IPS DF 4.7 (cell line): ENCODE measurements at regions not wholly inside any gene's neighbourhood (a gene's known extent, or its start where the extent isn't known, plus 50 kb on each side); places are given as distances from the start of the nearest gene placed in this dataset.
"Not testable (repeated sequence)": the region's sequence is repeated elsewhere in the genome, so short reads cannot be mapped to it uniquely, and the experiment has no call there.

ENCODE experiments used
- DNase-seq: peaks from one replicate; pipeline ENCODE4 v3.0.0-alpha.2; 2013; ENCODE audit warnings: low spot score; ENCODE audit errors: extremely low read depth

DNA sequence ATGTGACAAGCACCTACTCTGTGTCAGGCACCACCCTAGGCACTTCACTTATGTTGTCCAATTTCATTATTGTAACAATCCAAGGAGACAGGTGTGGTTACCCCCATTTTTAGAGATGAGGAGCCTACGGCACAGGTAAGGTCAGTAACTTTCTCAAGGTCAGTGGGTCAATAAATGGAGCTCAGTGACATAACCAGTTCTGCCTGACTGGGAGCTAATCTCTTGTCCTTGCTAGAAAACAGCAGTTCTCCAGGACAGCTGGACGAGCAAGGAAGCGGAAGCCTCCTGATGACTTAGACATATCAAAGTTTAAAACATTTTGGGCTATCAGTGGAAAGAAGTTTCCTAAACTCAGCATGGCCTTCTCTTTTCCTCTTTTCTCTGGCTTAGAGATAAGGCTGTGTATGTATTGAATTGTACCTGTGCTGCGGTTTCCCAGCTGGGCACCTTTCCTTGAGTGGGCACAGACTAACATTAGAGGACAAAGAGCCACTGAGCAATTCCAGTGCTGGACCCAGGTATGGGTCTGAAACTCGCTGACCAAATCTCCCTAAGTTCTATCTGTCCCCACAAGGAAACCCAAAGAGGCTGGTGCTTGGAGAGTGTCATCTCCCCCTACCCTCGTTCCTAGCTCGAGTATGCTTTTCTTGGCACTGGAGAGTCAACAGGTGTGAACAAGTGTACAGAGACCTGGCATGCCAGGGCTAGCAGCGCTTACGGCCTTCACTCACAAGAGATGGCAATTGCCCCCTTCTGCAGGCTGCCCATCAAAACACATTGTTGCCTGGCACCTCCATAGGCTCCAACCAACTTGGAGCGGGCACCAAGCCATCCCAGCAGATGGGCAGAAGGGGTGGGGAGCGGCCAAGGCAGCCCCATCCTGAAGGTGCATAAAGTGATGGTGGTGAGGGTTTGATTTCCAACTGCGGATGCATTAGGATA, 456.1 kb upstream of the PROX1 start:
- no peak for DNase-seq

DNA sequence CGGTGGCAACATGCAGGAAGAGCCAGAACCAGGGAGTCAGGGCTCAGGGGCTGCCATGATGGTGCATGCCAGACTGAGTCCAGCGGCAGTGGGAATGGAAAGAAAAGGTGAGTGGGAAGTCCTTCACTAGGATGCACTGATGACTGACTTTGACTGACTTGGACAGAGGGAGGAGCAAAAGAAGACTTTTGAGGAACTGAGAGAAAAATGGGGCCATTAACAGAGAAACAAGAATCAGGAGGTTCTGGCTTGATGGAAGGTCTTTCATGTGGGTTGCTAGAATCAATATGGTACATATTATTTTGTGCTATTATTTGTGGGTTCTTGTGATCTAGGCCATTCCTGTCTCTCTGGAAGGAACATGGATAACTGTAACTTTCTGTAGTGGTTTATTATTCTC, 454.6 kb upstream of the PROX1 start:
- DNase-seq, result no peak

DNA sequence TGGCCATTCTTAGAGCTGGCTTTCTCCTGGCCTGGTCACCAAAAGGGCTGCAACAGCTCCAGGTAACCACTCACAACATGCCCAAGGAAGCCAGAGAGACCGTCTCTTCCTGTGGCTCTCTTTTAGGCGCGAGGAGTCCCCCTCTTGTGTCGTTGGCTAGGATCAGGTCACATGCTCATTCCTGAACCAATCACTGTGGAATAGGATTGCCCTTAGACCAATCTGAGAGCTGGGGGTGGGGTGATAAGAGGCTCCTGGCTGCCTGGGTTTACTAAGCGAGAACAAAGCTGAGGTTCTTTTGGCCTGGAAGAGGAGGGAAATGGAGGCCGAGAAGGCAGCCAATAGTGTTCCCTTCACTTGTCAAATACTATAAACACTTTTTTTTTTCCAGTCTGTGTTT, 452.1 kb upstream of the PROX1 start:
- DNase-seq, result no peak

DNA sequence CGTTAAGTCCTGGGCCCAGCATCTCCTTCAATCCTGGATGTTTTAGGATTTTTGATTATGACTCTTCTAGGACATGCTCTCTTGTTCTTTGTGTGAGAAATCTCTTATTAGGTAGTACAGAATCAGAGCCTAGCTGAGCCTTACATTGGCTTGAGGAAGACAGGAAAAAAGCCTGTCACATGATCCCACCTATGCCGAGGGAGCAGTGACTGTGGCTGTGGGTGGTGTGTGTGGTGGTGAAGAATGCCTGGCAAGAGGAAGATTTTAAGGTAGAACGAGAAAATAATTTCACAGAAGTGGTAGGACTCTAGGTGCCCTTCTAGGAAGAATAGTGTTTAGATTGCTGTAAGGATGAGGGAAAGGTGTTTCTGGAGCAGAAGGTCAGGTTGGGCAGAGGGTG, 449.5 kb upstream of the PROX1 start:
- no peak for DNase-seq

DNA sequence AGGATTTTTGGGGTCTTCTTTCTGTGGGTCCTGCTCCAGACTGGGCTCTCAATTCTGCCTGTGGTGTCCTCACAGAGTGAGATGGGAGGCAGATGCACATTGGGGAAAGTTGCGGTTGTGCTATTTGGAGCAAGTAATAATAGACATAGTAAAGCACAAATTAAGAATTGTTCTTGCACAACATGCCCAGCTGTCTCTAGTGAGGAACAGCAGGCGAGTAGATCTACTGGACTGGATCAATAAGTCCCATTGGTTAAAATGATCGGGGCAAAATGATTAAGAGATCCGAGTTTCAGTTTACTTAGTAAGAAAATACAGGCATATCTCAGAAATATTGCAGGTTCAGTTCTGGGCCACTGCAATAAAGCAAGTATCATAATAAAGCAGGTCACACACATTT, 448.3 kb upstream of the PROX1 start:
- no peak for DNase-seq

DNA sequence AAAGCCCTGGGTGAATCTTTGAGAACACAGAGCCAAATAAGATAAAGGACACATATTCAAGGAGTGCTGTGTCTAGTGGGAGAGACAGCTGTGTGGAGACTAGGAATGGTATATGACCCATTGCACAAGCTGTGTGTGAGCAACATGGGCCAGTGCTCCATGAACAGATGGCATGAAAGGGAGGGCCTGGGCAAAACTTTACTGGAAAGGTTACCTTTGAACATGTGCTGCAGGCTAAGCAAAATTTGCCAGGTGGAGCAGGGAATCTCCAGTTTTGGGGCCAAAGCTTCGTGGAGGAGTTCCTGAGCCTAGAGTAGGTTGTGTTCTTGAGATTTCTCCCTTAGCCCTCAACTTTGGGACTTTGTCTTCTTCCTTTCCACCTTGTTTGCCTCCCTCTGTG, 446.1 kb upstream of the PROX1 start:
- no peak for DNase-seq

DNA sequence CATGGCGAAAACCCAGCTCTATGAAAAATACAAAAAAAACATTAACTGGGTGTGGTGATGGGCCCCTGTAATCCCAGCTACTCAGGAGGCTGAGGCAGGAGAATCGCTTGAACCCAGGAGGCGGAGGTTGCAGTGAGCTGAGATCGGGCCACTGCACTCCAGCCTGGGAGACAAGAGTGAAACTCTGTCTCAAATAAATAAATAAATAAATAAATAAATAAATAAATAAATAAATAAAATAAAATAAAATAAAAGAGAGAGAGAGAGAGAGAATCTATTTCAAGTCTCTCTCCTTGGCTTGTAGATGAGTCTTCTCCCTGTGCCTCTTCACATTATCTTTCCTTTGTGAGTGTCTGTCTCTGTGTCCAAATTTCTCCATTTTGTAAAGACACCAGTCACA, 442.6 kb upstream of the PROX1 start:
- not testable (repeated sequence) for DNase-seq

DNA sequence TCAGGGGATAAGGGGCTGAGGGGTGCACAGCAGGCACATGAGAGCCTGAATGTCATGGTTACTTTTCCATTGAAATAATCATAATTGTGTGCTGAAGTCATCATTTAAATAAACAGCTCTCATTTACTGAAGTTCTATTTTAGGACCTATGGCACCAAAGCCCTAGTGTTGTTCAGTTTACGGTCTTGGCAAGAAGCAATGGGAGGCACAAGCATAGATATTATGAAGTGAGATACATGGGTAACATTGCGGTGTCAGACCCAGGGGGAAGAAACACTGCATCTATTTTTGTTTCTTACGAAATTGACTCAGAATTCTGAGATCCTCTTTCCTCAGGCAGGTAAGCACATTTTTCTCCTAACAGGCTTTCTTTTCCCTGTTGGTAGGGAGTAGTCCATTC, 437.8 kb upstream of the PROX1 start:
- DNase-seq, result no peak

DNA sequence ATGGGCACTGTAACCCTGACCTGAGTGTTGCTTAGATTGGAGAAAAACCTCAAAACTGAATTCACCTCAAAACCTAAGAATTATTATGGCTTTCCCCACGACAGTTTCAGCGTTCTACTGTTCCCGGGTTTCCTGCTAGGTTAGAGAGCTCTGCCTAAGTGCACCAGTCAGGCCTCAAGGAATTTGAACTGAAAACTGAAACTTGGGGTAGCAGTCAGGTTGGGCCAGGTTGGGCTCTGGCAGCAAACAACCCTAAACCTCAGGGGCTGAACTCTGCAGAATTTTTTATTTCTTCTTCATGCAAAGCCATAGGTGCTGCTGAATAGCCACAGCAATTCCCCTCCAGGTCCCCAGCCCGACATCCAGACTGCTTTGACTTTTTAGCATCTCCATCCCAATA, 437.0 kb upstream of the PROX1 start:
- DNase-seq, result no peak

DNA sequence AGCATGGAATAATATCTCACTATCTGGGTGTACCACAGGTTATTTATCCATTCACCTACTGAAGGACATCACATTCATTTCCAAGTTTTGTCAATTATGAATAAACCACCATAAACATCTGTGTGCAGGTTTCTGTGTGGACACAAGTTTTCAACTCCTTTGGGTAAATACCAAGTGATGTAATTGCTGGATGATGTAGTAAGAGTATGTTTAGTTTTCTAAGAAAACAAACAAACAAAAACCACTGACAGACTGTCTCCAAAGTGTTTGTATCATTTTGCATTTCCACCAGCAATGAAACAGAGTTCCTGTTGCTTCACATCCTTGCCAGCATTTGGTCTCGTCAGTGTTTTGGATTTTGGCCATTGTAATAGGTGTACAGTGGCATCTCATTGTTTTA, 435.7 kb upstream of the PROX1 start:
- no peak for DNase-seq

DNA sequence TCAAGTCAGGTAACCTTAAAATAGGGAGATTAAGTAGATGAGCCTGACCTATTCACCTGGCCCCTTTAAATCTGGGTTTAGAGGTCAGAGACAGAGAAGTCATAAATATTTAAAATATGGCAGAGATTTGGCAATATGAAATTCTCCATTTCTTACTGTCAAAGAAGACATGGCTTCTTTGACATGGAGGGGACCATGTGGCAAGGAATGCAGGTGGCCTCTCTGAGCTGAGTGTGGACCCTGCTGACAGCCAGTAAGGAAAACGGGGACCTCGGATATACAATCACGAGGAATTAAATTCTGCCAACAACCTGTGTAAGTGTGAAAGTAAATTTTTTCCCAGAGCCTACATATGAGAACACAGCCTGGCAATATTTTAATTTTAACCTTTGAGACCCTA, 427.5 kb upstream of the PROX1 start:
- DNase-seq, result no peak

DNA sequence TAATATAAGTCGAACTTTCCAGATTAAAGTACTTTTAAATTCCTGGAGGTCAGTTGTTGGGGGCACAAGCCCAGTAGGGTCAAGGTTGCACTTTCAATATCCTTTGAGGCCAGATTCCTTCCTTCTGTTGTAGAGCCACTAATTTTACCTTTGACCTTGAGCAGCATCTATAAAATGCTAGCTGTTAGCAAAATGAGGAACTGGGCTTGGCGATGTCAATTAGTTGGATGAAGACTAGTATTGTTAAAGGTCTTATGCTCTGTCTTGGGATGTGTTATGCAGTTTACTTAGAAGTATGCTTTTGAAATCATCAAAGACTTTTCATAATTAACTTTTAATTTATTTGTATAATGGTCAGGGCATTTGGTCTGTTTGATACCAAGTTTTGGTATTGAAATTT, 425.9 kb upstream of the PROX1 start:
- DNase-seq, result no peak

DNA sequence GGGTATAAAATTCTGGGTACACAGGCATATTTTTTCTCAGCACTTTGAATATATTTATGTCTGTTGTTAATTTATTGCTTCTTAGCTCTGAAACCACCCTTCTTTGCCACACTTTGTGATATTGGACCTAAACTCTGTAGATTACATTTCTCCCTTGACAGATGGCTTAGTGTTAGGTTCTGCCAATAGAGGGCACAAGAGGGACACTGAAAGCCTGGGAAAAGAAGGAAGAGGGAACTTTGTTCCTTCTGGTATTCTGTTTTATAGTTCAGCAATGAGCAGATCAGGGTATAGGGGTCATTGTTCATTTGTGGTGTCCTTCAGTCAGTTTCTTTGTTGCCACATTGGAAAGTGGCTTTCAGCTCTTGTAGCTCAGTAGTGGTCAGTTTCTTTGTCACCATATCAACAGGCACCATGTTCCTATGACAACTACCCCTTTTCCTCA, 423.5 kb upstream of the PROX1 start:
- DNase-seq, result peak; percentile 25

DNA sequence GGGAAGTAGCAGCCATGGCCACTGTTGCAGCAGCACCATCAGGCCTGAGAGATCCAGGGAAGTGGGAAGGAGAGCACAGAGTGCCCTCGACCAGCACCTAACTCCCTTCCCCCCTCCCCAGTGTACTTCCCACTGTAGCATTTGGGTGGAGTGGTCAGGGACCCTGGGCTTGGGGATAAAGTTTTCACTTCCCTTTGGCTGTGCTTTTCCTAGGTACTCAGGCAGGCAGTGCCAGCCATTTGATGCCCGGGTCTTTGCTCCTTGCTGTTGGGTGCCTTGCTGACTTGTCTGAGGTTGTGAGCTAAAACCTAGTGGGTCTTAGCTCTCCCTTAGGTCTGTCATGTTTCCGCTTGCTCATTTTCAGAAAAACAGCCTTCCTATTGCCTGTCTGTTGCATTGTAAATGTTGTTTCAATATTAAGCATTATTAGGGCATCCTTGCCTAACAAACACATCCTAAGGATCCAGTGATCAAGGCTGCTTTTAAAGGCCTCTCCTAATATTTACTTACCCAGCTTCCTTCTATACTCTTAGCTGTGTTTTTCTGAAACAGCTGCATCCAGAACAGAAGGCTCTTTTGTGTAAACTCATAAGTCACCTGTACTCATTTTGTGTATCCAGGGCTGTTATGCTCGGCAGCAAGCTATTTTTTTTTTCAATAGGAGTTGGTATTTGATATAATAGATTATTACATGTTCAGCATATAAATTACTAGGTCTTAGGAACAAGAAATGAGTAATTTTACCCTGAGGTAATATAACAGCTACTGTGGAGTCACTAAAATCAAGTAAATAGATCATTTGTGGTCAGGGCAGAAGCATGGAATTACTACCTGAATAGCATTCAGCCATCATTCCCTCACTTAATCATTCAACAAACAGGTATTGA, 418.6 kb upstream of the PROX1 start:
- DNase-seq, result no peak

DNA sequence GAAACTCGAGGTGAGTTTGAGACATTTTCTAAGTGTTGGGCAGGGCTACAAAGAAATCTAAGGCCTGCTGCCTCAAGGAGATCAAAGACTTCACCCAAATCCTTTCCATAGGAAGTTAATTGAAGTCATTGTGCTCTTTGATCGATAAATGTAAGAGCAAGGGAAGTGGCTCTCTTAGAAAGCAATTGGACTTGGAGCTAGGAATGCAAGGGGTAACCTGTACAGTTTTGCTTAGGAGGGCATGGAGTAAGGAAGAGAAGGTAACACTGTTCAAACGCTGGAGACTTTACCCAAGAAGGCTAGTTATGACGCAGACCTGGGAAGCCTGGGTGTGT, 418.0 kb upstream of the PROX1 start:
- DNase-seq, result no peak

DNA sequence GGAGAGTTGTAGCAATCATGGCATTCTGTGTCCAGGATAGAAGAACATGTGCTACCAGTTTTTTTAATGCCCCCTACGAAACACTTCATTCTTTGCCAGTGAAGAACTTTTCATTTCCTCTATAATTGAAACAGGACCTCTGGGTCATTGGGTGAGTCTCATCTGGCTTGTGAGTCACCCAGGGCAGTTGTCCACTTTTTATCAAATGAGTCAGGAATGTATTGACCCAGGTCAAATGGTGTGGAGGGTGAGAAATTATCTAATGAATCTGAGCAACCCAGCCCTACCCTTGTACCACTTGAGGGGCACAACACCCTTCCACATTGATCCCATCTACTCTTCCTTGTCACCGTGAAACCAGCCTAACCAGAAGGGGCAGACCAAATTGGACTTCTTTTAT, 417.3 kb upstream of the PROX1 start:
- no peak for DNase-seq

DNA sequence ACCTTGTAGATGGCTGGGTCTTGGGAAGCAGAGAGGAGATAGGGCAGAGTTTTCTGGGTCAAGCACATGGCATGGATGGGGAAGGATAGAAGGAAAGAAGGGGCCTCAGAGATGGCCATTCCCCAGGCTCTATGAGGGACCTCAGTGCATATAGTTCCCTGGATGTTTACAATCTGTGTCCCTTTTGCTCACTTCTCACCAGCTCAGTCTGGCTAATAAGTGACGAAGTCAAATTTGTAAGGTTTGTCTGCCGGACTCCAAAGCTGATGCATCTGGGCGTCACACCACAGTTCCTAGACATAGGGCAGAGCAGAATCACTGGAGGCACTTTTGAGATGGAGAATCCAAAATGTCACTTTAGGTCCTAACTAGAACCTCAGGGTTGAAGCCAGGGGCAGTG, 416.4 kb upstream of the PROX1 start:
- no peak for DNase-seq

DNA sequence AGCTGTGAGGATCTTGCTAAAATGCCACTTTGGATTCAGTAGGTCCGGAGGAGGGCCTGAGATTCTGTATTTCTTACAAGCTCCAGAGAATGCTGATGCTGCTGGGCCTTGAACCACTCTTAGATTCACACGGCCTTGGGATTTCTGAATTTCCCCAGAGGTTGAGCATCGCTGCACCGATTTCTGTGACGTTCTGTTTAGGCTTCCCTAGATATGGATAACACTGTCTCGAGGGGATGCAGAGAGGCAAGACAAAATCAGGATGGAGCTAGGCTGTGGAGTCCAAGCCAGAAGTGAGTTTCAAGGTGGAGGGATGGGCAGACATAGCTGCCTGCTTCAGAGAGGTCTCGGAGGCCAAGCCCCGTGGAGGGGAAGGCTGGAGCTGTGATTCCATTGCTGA, 415.9 kb upstream of the PROX1 start:
- DNase-seq, result no peak

DNA sequence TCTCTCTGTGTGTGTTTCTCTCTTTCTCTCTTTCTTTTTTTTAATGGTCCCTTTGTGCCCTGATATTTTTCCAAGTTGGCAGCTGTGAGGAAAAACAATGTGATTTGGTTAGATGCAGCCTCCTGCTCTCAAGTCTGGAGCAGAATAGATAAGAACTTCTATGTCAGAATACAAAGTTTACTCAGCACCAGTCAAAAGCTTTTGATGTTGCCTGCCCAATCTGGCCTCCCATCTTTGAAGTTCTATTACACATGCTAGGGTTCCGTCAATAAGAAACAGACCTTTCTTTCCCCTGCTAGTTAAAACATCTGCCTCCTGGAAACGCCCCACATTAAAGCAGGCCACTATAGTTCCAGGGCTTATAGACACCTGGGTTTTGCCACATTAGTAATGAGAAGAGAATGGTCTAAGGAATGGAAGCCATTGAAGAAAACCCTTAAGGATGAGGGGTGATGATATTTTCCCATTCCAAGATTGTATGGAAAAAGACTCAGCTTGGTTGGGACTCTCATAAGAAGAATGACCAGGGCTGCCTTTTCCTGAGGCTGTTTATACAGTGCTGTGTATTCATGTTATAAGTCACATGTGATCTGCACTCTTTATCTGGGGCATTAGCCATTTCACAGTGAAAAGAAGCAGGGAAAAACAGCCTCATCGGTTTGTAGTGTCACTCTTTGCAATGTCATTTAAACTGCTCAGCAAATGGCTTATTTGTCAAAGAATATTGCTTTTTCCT, 414.7 kb upstream of the PROX1 start:
- no peak for DNase-seq

DNA sequence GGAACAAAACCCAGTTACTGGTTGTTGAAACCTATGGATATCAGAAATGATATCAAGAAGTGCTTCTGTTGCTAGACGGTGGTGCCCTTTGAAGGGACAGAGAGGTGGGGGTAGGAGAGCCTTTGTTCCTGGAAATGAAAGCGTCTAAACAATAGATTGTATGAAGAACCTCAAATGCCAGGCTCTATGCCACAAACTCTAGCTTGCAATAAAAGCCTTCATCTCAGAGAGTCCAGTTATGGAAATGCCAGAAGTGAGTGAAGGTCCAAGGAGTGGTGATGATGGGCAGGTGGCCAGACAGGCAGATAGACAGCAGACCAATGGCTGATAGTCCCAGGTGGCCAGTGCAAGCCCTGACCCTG, 414.1 kb upstream of the PROX1 start:
- DNase-seq, result no peak

DNA sequence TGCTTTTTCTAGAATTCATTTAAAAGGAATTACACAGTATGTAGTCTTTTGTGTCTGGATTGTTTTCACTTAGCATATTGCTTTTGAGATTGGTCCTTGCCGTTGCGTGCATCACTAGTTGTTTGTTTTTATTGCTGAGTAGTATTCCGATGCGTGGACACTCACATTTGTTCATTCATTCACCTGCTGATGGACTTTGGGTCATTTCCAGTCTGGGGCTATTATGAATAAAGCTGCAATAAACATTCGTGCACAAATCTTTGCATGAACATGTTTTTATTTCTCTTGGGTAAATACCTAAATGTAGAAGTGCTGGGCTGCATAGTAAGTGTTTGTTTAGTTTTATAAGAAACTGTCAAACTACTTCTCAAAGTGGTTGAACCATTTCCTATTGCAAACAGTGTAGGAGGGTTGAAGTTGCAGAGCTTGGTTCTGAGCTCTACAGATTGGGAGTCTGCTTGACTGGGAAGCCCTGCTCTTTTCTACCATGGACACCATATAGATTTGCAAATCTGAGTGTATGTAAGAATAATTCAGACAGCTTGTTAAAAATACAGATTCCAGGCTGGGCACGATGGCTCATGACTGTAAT, 404.7 kb upstream of the PROX1 start:
- no peak for DNase-seq

DNA sequence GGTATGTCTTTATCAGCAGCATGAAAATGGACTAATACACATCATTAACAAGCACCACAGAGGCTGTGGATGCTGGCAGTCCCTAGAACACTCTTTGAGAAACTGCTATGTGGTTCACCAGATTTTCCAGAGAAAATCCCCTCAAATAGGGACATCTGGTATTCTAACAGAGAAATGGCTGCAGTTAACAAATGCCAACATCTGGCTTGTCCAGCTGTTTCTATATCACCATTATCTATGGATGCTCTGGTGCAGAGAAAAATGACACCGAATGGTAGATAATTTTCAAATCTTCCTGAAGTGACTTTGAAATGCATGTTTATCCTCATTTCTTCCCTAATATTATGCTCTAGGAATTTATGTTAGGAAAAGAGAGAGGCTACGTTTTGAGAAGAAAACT, 403.5 kb upstream of the PROX1 start:
- no peak for DNase-seq
